ENCODE measurements at regions not wholly inside any gene's neighbourhood (a gene's known extent, or its start where the extent isn't known, plus 50 kb on each side); places are given as distances from the start of the nearest gene placed in this dataset.

- Mint-ChIP-seq H3K4me1 (ENCODE audit: low read depth) (no peaks in the 10 kb centered on the region), H3K9me3 (ENCODE audit: low read depth) (no peaks in the 10 kb centered on the region), H3K27ac (no peak overlapping the region), H3K4me3 (no peak overlapping the region), H3K27me3 (no peaks in the 10 kb centered on the region), H3K36me3 (no peaks in the 10 kb centered on the region)
Measured at GRCh38 chr6:127030836-127031235, 87.6 kb upstream of the RSPO3 start.

- no peak overlapping the region for H3K4me3 Mint-ChIP-seq
- no peaks in the 10 kb centered on the region for H3K27me3 Mint-ChIP-seq
- H3K27ac Mint-ChIP-seq: no peak overlapping the region
- no peaks in the 10 kb centered on the region for H3K4me1 Mint-ChIP-seq (ENCODE audit: low read depth)
- H3K36me3 Mint-ChIP-seq: no peaks in the 10 kb centered on the region
- no peaks in the 10 kb centered on the region for H3K9me3 Mint-ChIP-seq (ENCODE audit: low read depth)
Measured at GRCh38 chr6:127031511-127031910, 87.0 kb upstream of the RSPO3 start.

- H3K9me3 Mint-ChIP-seq (ENCODE audit: low read depth): no peaks in the 10 kb centered on the region
- no peak overlapping the region for H3K4me3 Mint-ChIP-seq
- no peaks in the 10 kb centered on the region for H3K27me3 Mint-ChIP-seq
- no peaks in the 10 kb centered on the region for H3K4me1 Mint-ChIP-seq (ENCODE audit: low read depth)
- no peak overlapping the region for H3K27ac Mint-ChIP-seq
- no peaks in the 10 kb centered on the region for H3K36me3 Mint-ChIP-seq
Measured at GRCh38 chr6:127032971-127033370, 85.5 kb upstream of the RSPO3 start.

- Mint-ChIP-seq H3K9me3 (ENCODE audit: low read depth) (peaks cover 7% of the 10 kb centered on the region), H3K4me3 (no peak overlapping the region), H3K27ac (no peak overlapping the region), H3K27me3 (no peaks in the 10 kb centered on the region), H3K4me1 (ENCODE audit: low read depth) (no peaks in the 10 kb centered on the region), H3K36me3 (no peaks in the 10 kb centered on the region)
Measured at GRCh38 chr6:127051571-127052260, 66.8 kb upstream of the RSPO3 start.

DNA sequence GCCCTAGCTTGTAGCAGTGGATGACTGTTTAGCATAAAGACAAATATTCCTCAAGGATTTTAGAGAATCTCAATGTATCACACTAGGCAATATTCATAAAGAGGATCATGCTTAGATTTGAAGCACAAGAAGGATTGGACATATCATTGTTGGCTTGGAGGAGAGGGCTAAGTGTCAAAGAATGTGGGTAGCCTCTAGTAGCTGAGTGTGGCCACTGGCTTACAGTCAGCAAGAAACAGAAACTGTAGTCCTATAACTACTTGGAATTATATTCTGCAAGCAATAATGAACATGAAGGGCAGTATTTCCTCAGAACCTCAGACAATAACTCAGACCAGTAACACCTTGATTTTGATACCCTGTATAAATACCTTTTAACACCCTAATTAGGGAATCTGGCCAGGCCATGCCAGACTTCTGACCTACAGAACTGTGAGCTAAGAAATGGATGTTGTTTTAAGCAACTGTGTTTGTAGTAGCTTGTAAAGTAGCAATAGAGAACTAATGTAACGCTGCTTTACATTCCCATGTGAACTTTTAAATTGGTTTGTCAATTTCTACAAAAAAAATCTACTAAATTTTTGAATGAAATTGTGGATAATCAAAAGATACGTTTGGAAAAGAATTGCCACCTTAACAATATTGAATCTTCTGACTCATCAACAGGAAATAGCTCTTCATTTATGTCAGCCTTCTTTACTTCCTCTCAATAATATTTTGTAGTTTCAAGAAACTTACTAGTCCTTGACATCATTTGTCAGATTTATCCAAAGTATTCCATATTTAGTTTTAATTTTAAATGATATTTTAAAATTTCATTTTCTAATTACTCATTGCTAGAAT is 65.2 kb upstream of the RSPO3 start:
- Mint-ChIP-seq H3K9me3 (ENCODE audit: low read depth) (peaks cover 7% of the 10 kb centered on the region), H3K36me3 (no peaks in the 10 kb centered on the region), H3K4me1 (ENCODE audit: low read depth) (no peaks in the 10 kb centered on the region), H3K27ac (peak overlapping the region; percentile 3), H3K27me3 (no peaks in the 10 kb centered on the region), H3K4me3 (no peak overlapping the region)

GRCh38 chr6:127053875-127054235 is 64.6 kb upstream of the RSPO3 start:
- Mint-ChIP-seq H3K27me3 (no peaks in the 10 kb centered on the region), H3K9me3 (ENCODE audit: low read depth) (peaks cover 7% of the 10 kb centered on the region), H3K4me1 (ENCODE audit: low read depth) (no peaks in the 10 kb centered on the region), H3K36me3 (no peaks in the 10 kb centered on the region), H3K27ac (no peak overlapping the region), H3K4me3 (no peak overlapping the region)

GRCh38 chr6:127058027-127058426 is 60.4 kb upstream of the RSPO3 start:
- Mint-ChIP-seq H3K4me1 (ENCODE audit: low read depth) (no peaks in the 10 kb centered on the region), H3K36me3 (no peaks in the 10 kb centered on the region), H3K27me3 (no peaks in the 10 kb centered on the region), H3K9me3 (ENCODE audit: low read depth) (no peaks in the 10 kb centered on the region), H3K27ac (no peak overlapping the region), H3K4me3 (no peak overlapping the region)

- Mint-ChIP-seq H3K9me3 (ENCODE audit: low read depth) (no peaks in the 10 kb centered on the region), H3K27me3 (no peaks in the 10 kb centered on the region), H3K4me1 (ENCODE audit: low read depth) (no peaks in the 10 kb centered on the region), H3K36me3 (no peaks in the 10 kb centered on the region), H3K4me3 (no peak overlapping the region), H3K27ac (no peak overlapping the region)
Measured at GRCh38 chr6:127058936-127059335, 59.5 kb upstream of the RSPO3 start.

All from activated naive CD8-positive, alpha-beta T cell (primary cell).